ENCODE measurements at regions not wholly inside any gene's neighbourhood (a gene's known extent, or its start where the extent isn't known, plus 50 kb on each side); places are given as distances from the start of the nearest gene placed in this dataset.

DNA sequence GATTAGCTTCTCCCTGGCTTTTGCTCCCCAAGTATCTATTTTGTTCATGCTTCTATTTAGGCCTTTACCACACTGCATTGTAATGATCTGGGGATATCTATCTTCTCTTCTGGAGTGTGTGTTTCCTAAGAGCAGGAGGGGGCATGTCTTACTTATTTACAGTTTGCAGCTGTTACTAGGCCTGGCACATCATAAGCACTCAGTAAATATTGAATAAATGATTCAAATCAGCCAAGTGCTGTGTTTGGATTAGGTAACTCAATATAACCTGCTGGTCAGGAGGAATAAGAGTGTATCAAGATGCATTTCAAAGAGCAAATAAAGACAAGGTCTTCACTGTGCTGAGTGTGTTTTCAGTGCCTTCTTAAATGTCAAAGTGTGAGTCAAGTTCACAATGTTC is 186.1 kb downstream of the FOXG1 start:
- POLR2A ChIA-PET = no interaction called here
- CTCF ChIA-PET = interaction anchor here (0.7 kb wide), 1 partner anchor 9 kb away, joined by 3 read pairs; no protein-coding TSS in a partner anchor
- no peak for TF ChIP-seq CTCF (IDR thresholded peaks at IDR 0.05; ENCODE audit: control extremely low read depth, extremely low read depth, low read depth, missing control alignments)
- DNase-seq (ENCODE audit: extremely low spot score) = no peak

DNA sequence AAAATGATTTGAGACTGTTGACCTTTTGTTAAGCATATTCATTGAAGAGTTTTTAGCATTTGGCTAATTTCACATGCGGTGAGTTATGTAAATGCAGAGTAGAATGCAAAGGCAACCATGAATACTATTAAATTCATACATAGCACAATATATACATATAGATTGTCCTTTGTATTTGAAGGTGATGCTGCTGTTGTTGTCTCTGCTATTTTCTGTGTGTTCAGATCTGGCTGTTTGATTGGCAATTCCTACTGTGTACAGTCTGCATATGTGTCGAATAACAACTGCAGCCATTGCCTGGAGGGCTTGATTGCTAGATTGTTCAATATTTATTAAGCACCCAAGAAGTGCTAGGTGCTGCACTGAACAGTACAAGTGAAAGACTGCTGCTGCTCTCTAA is 187.4 kb downstream of the FOXG1 start:
- TF ChIP-seq CTCF (IDR thresholded peaks at IDR 0.05; ENCODE audit: control extremely low read depth, extremely low read depth, low read depth, missing control alignments) = no peak
- ChIA-PET CTCF (no interaction called here), POLR2A (no interaction called here)
- no peak for DNase-seq (ENCODE audit: extremely low spot score)

- ChIA-PET CTCF (no interaction called here), POLR2A (no interaction called here)
- no peak for TF ChIP-seq CTCF (IDR thresholded peaks at IDR 0.05; ENCODE audit: control extremely low read depth, extremely low read depth, low read depth, missing control alignments)
- DNase-seq (ENCODE audit: extremely low spot score) = no peak
These were observed 200.0 kb downstream of the FOXG1 start for GRCh38 chr14:28966416-28967233.

GRCh38 chr14:28975084-28975483 is 208.5 kb downstream of the FOXG1 start:
- ChIA-PET CTCF (no interaction called here), POLR2A (no interaction called here)

DNA sequence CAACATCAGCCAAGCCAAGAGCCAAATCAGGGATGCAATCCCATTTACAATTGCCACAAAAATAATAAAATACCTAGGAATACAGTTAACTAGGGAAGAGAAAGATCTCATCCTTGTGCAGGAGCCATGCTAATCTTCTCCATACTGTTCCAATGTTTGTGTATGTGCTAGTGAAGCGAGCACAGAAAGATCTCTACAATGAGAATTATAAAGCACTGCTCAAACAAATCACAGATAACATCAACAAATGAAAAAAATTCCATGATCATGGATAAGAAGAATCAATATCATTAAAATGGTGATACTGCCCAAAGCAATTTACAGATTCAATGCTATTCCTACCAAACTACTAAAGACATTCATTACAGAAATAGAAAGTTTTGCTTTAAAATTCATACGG is 215.6 kb downstream of the FOXG1 start:
- ChIA-PET POLR2A (no interaction called here), CTCF (interaction anchor here (1.3 kb wide), 1 partner anchor 10 kb away, joined by 3 read pairs; no protein-coding TSS in a partner anchor)
- TF ChIP-seq CTCF (IDR thresholded peaks at IDR 0.05; ENCODE audit: control extremely low read depth, extremely low read depth, low read depth, missing control alignments) = no peak
- no peak for DNase-seq (ENCODE audit: extremely low spot score)

More at GRCh38 chr14:28975084-28975483, 208.5 kb downstream of the FOXG1 start:
- no peak for DNase-seq (ENCODE audit: extremely low spot score)
- TF ChIP-seq CTCF (IDR thresholded peaks at IDR 0.05; ENCODE audit: control extremely low read depth, extremely low read depth, low read depth, missing control alignments) = no peak

GRCh38 chr14:28983279-28983678 is 216.7 kb downstream of the FOXG1 start:
- POLR2A ChIA-PET = no interaction called here
- TF ChIP-seq CTCF (IDR thresholded peaks at IDR 0.05; ENCODE audit: control extremely low read depth, extremely low read depth, low read depth, missing control alignments) = no peak
- no peak for DNase-seq (ENCODE audit: extremely low spot score)
- CTCF ChIA-PET = no interaction called here

Measured in GM10248 (cell line).